IMR-90 (cell line): ENCODE measurements at regions not wholly inside any gene's neighbourhood (a gene's known extent, or its start where the extent isn't known, plus 50 kb on each side); places are given as distances from the start of the nearest gene placed in this dataset.

Experiments
- ATAC-seq: fragments of 200-7000 bp; cut with Tn5 transposase; 2 replicates; pipeline ENCODE4 v1.9.1; 2020; ENCODE audit warnings: low read depth, mild to moderate bottlenecking, moderate library complexity
- BruUV-seq: library from RNA; stranded (reverse); fragments of 400-500 nt; replicated peaks from 2 replicates; lab custom pipeline; 2021; lab: Mats Ljungman, UMichigan
- CTCF ChIA-PET: fragments of 300-600 bp; formaldehyde crosslinking; extraction: SDS; loops from one replicate; lab custom pipeline; 2021; ENCODE audit warnings: antibody characterized with exemption; lab: Yijun Ruan, JAX
- POLR2A ChIA-PET: fragments of 300-600 bp; sonication (Branson Sonifier 250); formaldehyde crosslinking; loops from one replicate; lab custom pipeline; 2022; ENCODE audit warnings: antibody characterized with exemption; ENCODE audit not compliant: unreplicated experiment; lab: Charles Lee
- DNase-seq: peaks from one replicate; pipeline ENCODE4 v3.0.0; 2013
- H2AFZ ChIP-seq: replicated peaks from 2 replicates; pipeline ENCODE3; 2013; ENCODE audit warnings: low read length, mild to moderate bottlenecking; ENCODE audit not compliant: poor library complexity
- H2AK5ac ChIP-seq: 2 replicates; pipeline ENCODE4 v1.6.1; 2013; ENCODE audit warnings: low read depth, low read length, inconsistent platforms
- H2AK9ac ChIP-seq: replicated peaks from 2 replicates; pipeline ENCODE3; 2013; ENCODE audit warnings: mild to moderate bottlenecking, low read depth, low read length, moderate library complexity; ENCODE audit not compliant: poor library complexity
- H2BK120ac ChIP-seq: 2 replicates; pipeline ENCODE4 v1.6.1; 2013; ENCODE audit warnings: low read depth, low read length, inconsistent platforms
- H2BK15ac ChIP-seq: 3 replicates; pipeline ENCODE4 v1.6.1; 2013; ENCODE audit warnings: low read depth, low read length, inconsistent platforms
- H2BK20ac ChIP-seq: 2 replicates; pipeline ENCODE4 v1.6.1; 2013; ENCODE audit warnings: low read depth, mild to moderate bottlenecking, inconsistent platforms, low read length, moderate library complexity
- H2BK5ac ChIP-seq: 2 replicates; pipeline ENCODE4 v1.6.1; 2013; ENCODE audit warnings: mild to moderate bottlenecking, low read depth, low read length, inconsistent platforms; ENCODE audit not compliant: poor library complexity, severe bottlenecking
- H3K14ac ChIP-seq: replicated peaks from 2 replicates; pipeline ENCODE4 v1.6.1; 2013; ENCODE audit warnings: low read depth, low read length, inconsistent platforms
- H3K18ac ChIP-seq: 2 replicates; pipeline ENCODE4 v1.6.1; 2013; ENCODE audit warnings: low read depth, low read length, control low read depth
- H3K23ac ChIP-seq: 2 replicates; pipeline ENCODE4 v1.6.1; 2013; ENCODE audit warnings: low read depth, low read length, inconsistent platforms
- H3K27ac ChIP-seq: 2 replicates; pipeline ENCODE4 v1.5.1; 2013; ENCODE audit warnings: mild to moderate bottlenecking, control low read depth, low read length; ENCODE audit not compliant: insufficient read depth
- H3K27me3 ChIP-seq: 2 replicates; pipeline ENCODE4 v1.6.1; 2013; ENCODE audit warnings: low read length; ENCODE audit not compliant: control insufficient read depth, insufficient read depth
- H3K36me3 ChIP-seq: 2 replicates; pipeline ENCODE4 v1.6.1; 2013; ENCODE audit warnings: low read length, mixed read lengths; ENCODE audit not compliant: control insufficient read depth, insufficient read depth
- H3K4ac ChIP-seq: 2 replicates; pipeline ENCODE4 v1.6.1; 2013; ENCODE audit warnings: low read depth, low read length, inconsistent platforms
- H3K4me1 ChIP-seq: 2 replicates; pipeline ENCODE4 v1.6.1; 2013; ENCODE audit warnings: low read length, mixed read lengths; ENCODE audit not compliant: control insufficient read depth, insufficient read depth
- H3K4me2 ChIP-seq: 2 replicates; pipeline ENCODE4 v1.6.1; 2013; ENCODE audit warnings: low read depth, mild to moderate bottlenecking, control low read depth, low read length, moderate library complexity
- H3K4me3 ChIP-seq: 2 replicates; pipeline ENCODE4 v1.5.1; 2013; ENCODE audit warnings: low read depth, mild to moderate bottlenecking, control low read depth, low read length, moderate library complexity; ENCODE audit not compliant: insufficient read depth
- H3K56ac ChIP-seq: 2 replicates; pipeline ENCODE4 v1.6.1; 2013; ENCODE audit warnings: low read length, inconsistent platforms; ENCODE audit not compliant: insufficient read depth; ENCODE audit errors: extremely low read depth
- H3K79me1 ChIP-seq, 2 experiments: 2 replicates each; pipeline ENCODE4 v1.6.1; 2013; ENCODE audit warnings: low read length in 2 of 2, inconsistent platforms in 1 of 2, low read depth in 1 of 2
- H3K9ac ChIP-seq: 2 replicates; pipeline ENCODE4 v1.6.1; 2013; ENCODE audit warnings: low read depth, low read length, control low read depth
- H3K9me1 ChIP-seq: 2 replicates; pipeline ENCODE4 v1.6.1; 2013; ENCODE audit warnings: low read length, inconsistent platforms; ENCODE audit not compliant: insufficient read depth
- H3K9me3 ChIP-seq: 2 replicates; pipeline ENCODE4 v1.6.1; 2013; ENCODE audit warnings: low read length; ENCODE audit not compliant: control insufficient read depth, insufficient read depth
- H4K20me1 ChIP-seq: 2 replicates; pipeline ENCODE4 v1.6.1; 2013; ENCODE audit warnings: low read length, inconsistent platforms; ENCODE audit not compliant: insufficient read depth
- H4K5ac ChIP-seq: 2 replicates; pipeline ENCODE4 v1.6.1; 2013; ENCODE audit warnings: mild to moderate bottlenecking, low read depth, low read length, control low read depth
- H4K8ac ChIP-seq, 2 experiments: 2 replicates each; pipeline ENCODE4 v1.6.1; 2013; ENCODE audit warnings: low read depth in 2 of 2, low read length in 2 of 2, control low read depth in 1 of 2, inconsistent platforms in 1 of 2
- H4K91ac ChIP-seq: 2 replicates; pipeline ENCODE4 v1.6.1; 2013; ENCODE audit warnings: low read depth, low read length, inconsistent platforms; ENCODE audit not compliant: insufficient read depth
- BHLHE40 ChIP-seq: fragments of 150-350 bp; IDR thresholded peaks from 2 replicates; pipeline ENCODE4 v1.6.1; 2016; ENCODE audit warnings: mild to moderate bottlenecking, low read depth, low read length
- CEBPB ChIP-seq: IDR thresholded peaks from 2 replicates; pipeline ENCODE4 v1.6.1; 2012; ENCODE audit warnings: low read depth, low read length, improper control_type of control experiment
- CHD1 ChIP-seq: IDR thresholded peaks from 2 replicates; pipeline ENCODE4 v1.6.1; 2012; ENCODE audit warnings: low read depth, low read length, improper control_type of control experiment
- ELK1 ChIP-seq: fragments of 150-350 bp; IDR thresholded peaks from 2 replicates; pipeline ENCODE4 v1.6.1; 2016; ENCODE audit warnings: low read depth, mild to moderate bottlenecking, low read length, moderate library complexity, borderline replicate concordance
- FOS ChIP-seq: fragments of 150-350 bp; IDR thresholded peaks from 2 replicates; pipeline ENCODE4 v1.6.1; 2016; ENCODE audit warnings: low read depth, low read length
- MAZ ChIP-seq: IDR thresholded peaks from 2 replicates; pipeline ENCODE4 v1.6.1; 2012; ENCODE audit warnings: low read depth, mild to moderate bottlenecking, low read length, improper control_type of control experiment, moderate library complexity, borderline replicate concordance
- MXI1 ChIP-seq: IDR thresholded peaks from 2 replicates; pipeline ENCODE4 v1.6.1; 2012; ENCODE audit warnings: low read depth, mild to moderate bottlenecking, low read length, moderate library complexity, borderline replicate concordance
- NFE2L2 ChIP-seq: fragments of 150-350 bp; IDR thresholded peaks from 2 replicates; pipeline ENCODE4 v1.6.1; 2016; ENCODE audit warnings: low read depth, mild to moderate bottlenecking, low read length
- SMC3 ChIP-seq: fragments of 150-350 bp; IDR thresholded peaks from 2 replicates; pipeline ENCODE4 v1.6.1; 2016; ENCODE audit warnings: low read depth, mild to moderate bottlenecking, antibody characterized with exemption, low read length, moderate library complexity
- WGBS, 2 experiments: methylation state at CpG; one replicate each; pipeline versions ENCODE4 v1.1.5 to v1.1.7; 2013; ENCODE audit warnings: missing lambda C conversion rate in 2 of 2; ENCODE audit not compliant: insufficient read length in 1 of 2; ENCODE audit errors: extremely low coverage in 2 of 2; 5-methylcytosine and 5-hydroxymethylcytosine counted together
- dilution Hi-C: fragments of 300-500 bp; cut with HindIII; formaldehyde crosslinking; loops from one replicate; pipeline ENCODE4 v1.14.3; 2018; ENCODE audit warnings: low sequenced_read_pairs; ENCODE audit not compliant: unreplicated experiment
- in situ Hi-C: fragments of 300-500 bp; cut with MboI; formaldehyde crosslinking; loops from 3 replicates; pipeline ENCODE4 v1.14.3; 2019; ENCODE audit warnings: low sequenced_read_pairs, inconsistent platforms, mixed read lengths
- intact Hi-C: fragments of 100-400 bp; cut with micrococcal nuclease; formaldehyde crosslinking; loops from 2 replicates; pipeline ENCODE4 v1.10.0; 2022

- H3K23ac ChIP-seq = no peak overlapping the region
- H3K56ac ChIP-seq = no peak overlapping the region
- intact Hi-C loops = no loop called here
- H3K9ac ChIP-seq = no peak overlapping the region
- H3K4me1 ChIP-seq = no peaks in the 10 kb centered on the region
- no peak overlapping the region for H2BK5ac ChIP-seq
- no peaks in the 10 kb centered on the region for H4K20me1 ChIP-seq
- in situ Hi-C loops = no loop called here
- no peak overlapping the region for H3K14ac ChIP-seq
- no peak overlapping the region for H4K5ac ChIP-seq
- no peak overlapping the region for H3K4me2 ChIP-seq
- no peak for DNase-seq
- H2BK120ac ChIP-seq = no peak overlapping the region
- no peak overlapping the region for H2BK20ac ChIP-seq
- no peak overlapping the region for H3K4me3 ChIP-seq
- no peak for ATAC-seq
- no peak overlapping the region for H2AFZ ChIP-seq
- H3K18ac ChIP-seq = no peak overlapping the region
- H3K36me3 ChIP-seq = no peaks in the 10 kb centered on the region
- no peaks in the 10 kb centered on the region for H3K79me1 ChIP-seq
- H2BK15ac ChIP-seq = no peak overlapping the region
- BruUV-seq = no TSS peak
- ChIA-PET POLR2A (no interaction called here), CTCF (no interaction called here)
- H2AK5ac ChIP-seq = no peak overlapping the region
- no peak overlapping the region for H3K4ac ChIP-seq
- no peaks in the 10 kb centered on the region for H3K9me1 ChIP-seq
- H3K27ac ChIP-seq = no peak overlapping the region
- no peak overlapping the region for H2AK9ac ChIP-seq
- H4K8ac ChIP-seq = no peak overlapping the region
- H3K9me3 ChIP-seq = no peaks in the 10 kb centered on the region
- WGBS, 2 experiments = no CpG with 5 or more reads among the region's 3 CpGs
- H4K91ac ChIP-seq = no peak overlapping the region
- no peaks in the 10 kb centered on the region for H3K27me3 ChIP-seq
- TF ChIP-seq ELK1 (no peak), MXI1 (no peak), NFE2L2 (no peak), BHLHE40 (no peak), CEBPB (no peak), FOS (no peak), MAZ (no peak), CHD1 (no peak), SMC3 (no peak)
- dilution Hi-C loops = no loop called here
These were observed 74.6 kb upstream of the FAM83B start for GRCh38 chr6:54771968-54772367.
